CD4-positive, alpha-beta T cell (primary cell): ENCODE measurements at regions not wholly inside any gene's neighbourhood (a gene's known extent, or its start where the extent isn't known, plus 50 kb on each side); places are given as distances from the start of the nearest gene placed in this dataset.
"Not testable (repeated sequence)": the region's sequence is repeated elsewhere in the genome, so short reads cannot be mapped to it uniquely, and the experiment has no call there.

Source experiments
- ATAC-seq: fragments of 200-7000 bp; cut with Tn5 transposase; one replicate; pipeline ENCODE4 v1.10.0; 2022; ENCODE audit warnings: mild to moderate bottlenecking; ENCODE audit not compliant: poor library complexity
- CTCF ChIA-PET: fragments of 350-600 bp; sonication (Branson Sonifier 250); formaldehyde crosslinking; loops from one replicate; lab custom pipeline; 2021; ENCODE audit warnings: antibody characterized with exemption, inconsistent platforms; lab: Charles Lee
- POLR2A ChIA-PET: fragments of 350-600 bp; sonication (Branson Sonifier 250); formaldehyde crosslinking; loops from one replicate; lab custom pipeline; 2021; ENCODE audit warnings: antibody characterized with exemption, inconsistent platforms; lab: Charles Lee
- DNase-seq, 14 experiments: peaks; one replicate each; pipeline ENCODE4 v3.0.0-alpha.2; 2013 to 2020; ENCODE audit warnings: mixed read lengths in 2 of 14
- H3K27ac ChIP-seq, 2 donors: one replicate each; pipeline versions ENCODE4 v1.5.1 to v1.7.0; 2013; ENCODE audit warnings: low read length in 2 of 2, low read depth in 1 of 2, mild to moderate bottlenecking in 1 of 2
- H3K27me3 ChIP-seq, 2 experiments: 1 replicate in 1 of 2; 2 replicates in 1 of 2; pipeline versions ENCODE4 v1.6.1 to v1.7.0; 2013; ENCODE audit warnings: low read length in 2 of 2, control low read depth in 1 of 2, mild to moderate bottlenecking in 1 of 2, moderate library complexity in 1 of 2; ENCODE audit not compliant: insufficient read depth in 2 of 2, control insufficient read depth in 1 of 2
- H3K36me3 ChIP-seq: one replicate; pipeline ENCODE4 v1.6.1; 2013; ENCODE audit warnings: low read length, control low read depth; ENCODE audit not compliant: insufficient read depth
- H3K4me1 ChIP-seq: one replicate; pipeline ENCODE4 v1.6.1; 2013; ENCODE audit warnings: low read length, control low read depth; ENCODE audit not compliant: insufficient read depth
- H3K4me3 ChIP-seq: one replicate; pipeline ENCODE4 v1.5.1; 2013; ENCODE audit warnings: mild to moderate bottlenecking, low read length, moderate library complexity
- H3K9me3 ChIP-seq, 2 experiments: 1 replicate in 1 of 2; 2 replicates in 1 of 2; pipeline versions ENCODE4 v1.6.1 to v1.7.0; 2013; ENCODE audit warnings: low read length in 2 of 2, mild to moderate bottlenecking in 2 of 2, control low read depth in 1 of 2, moderate library complexity in 1 of 2; ENCODE audit not compliant: control insufficient read depth in 1 of 2, insufficient read depth in 1 of 2
- H3K27ac Mint-ChIP-seq: one replicate; pipeline ENCODE4 v1.8.0; 2020; ENCODE audit warnings: mixed read lengths
- H3K27me3 Mint-ChIP-seq: one replicate; pipeline ENCODE4 v1.8.0; 2021; ENCODE audit warnings: mixed read lengths
- H3K36me3 Mint-ChIP-seq: one replicate; pipeline ENCODE4 v1.8.0; 2021; ENCODE audit warnings: low read depth, mixed read lengths
- H3K4me1 Mint-ChIP-seq: one replicate; pipeline ENCODE4 v1.8.0; 2021; ENCODE audit warnings: low read depth, mixed read lengths
- H3K4me3 Mint-ChIP-seq: one replicate; pipeline ENCODE4 v1.8.0; 2020; ENCODE audit warnings: mild to moderate bottlenecking, mixed read lengths
- H3K9me3 Mint-ChIP-seq: one replicate; pipeline ENCODE4 v1.8.0; 2020; ENCODE audit warnings: mixed read lengths
- CTCF ChIP-seq: fragments of 200-600 bp; IDR thresholded peaks from one replicate; pipeline ENCODE4 v1.8.0; 2022; ENCODE audit warnings: antibody characterized with exemption, mild to moderate bottlenecking
- intact Hi-C, 2 experiments: fragments of 100-400 bp; cut with DNase I in 1 of 2; cut with micrococcal nuclease in 1 of 2; formaldehyde crosslinking; loops; one replicate each; pipeline versions ENCODE4 v1.15.1 to v1.9.0; 2023 to 2025; cut with DNase I, micrococcal nuclease

- H3K36me3 Mint-ChIP-seq: no peaks in the 10 kb centered on the region
- H3K4me3 Mint-ChIP-seq: no peak overlapping the region
- ChIA-PET POLR2A (no interaction called here), CTCF (no interaction called here)
- Histone ChIP-seq H3K9me3 (peaks cover 0 to 11% of the 10 kb centered on the region in 2 experiments), H3K36me3 (no peaks in the 10 kb centered on the region), H3K4me3 (no peak overlapping the region), H3K27me3 (no peaks in the 10 kb centered on the region), H3K4me1 (no peaks in the 10 kb centered on the region), H3K27ac (no peak overlapping the region)
- DNase-seq: no peak
- no peaks in the 10 kb centered on the region for H3K4me1 Mint-ChIP-seq
- H3K27me3 Mint-ChIP-seq: peaks cover 8% of the 10 kb centered on the region
- intact Hi-C loops: no loop called here
- no peak for TF ChIP-seq CTCF
- H3K27ac Mint-ChIP-seq: no peak overlapping the region
- no peak for ATAC-seq
- no peaks in the 10 kb centered on the region for H3K9me3 Mint-ChIP-seq
These were observed 580.9 kb downstream of the GLRX3 start for GRCh38 chr10:130717083-130717482.

GRCh38 chr10:130718744-130719447, 582.7 kb downstream of the GLRX3 start:
- DNase-seq, CTCF ChIA-PET, POLR2A ChIA-PET: not testable (repeated sequence)

GRCh38 chr10:130719448-130719752, 583.2 kb downstream of the GLRX3 start:
- Histone ChIP-seq H3K27ac (no peak overlapping the region), H3K4me3 (no peak overlapping the region), H3K4me1 (no peaks in the 10 kb centered on the region), H3K36me3 (no peaks in the 10 kb centered on the region), H3K9me3 (peaks cover 0 to 7% of the 10 kb centered on the region in 2 experiments), H3K27me3 (no peaks in the 10 kb centered on the region)
- intact Hi-C loops: no loop called here
- H3K9me3 Mint-ChIP-seq: no peaks in the 10 kb centered on the region
- no peak overlapping the region for H3K27ac Mint-ChIP-seq
- H3K27me3 Mint-ChIP-seq: no peaks in the 10 kb centered on the region
- no peak for DNase-seq
- no peaks in the 10 kb centered on the region for H3K4me1 Mint-ChIP-seq
- no peak for ATAC-seq
- no peak overlapping the region for H3K4me3 Mint-ChIP-seq
- TF ChIP-seq CTCF: no peak
- POLR2A ChIA-PET: no interaction called here
- CTCF ChIA-PET: no interaction called here
- H3K36me3 Mint-ChIP-seq: no peaks in the 10 kb centered on the region

More at GRCh38 chr10:130718744-130719447, 582.7 kb downstream of the GLRX3 start:
- H3K27me3 Mint-ChIP-seq, H3K9me3 ChIP-seq, H3K36me3 Mint-ChIP-seq, H3K36me3 ChIP-seq, H3K27ac Mint-ChIP-seq, H3K4me1 Mint-ChIP-seq, ATAC-seq, H3K4me3 Mint-ChIP-seq, H3K9me3 Mint-ChIP-seq, H3K27me3 ChIP-seq, intact Hi-C loops, H3K4me1 ChIP-seq, H3K27ac ChIP-seq, H3K4me3 ChIP-seq: not testable (repeated sequence)

GRCh38 chr10:130720235-130720634, 584.0 kb downstream of the GLRX3 start:
- Mint-ChIP-seq H3K27ac (no peak overlapping the region), H3K27me3 (no peaks in the 10 kb centered on the region)
- DNase-seq: no peak

More at GRCh38 chr10:130720235-130720634, 584.0 kb downstream of the GLRX3 start:
- Mint-ChIP-seq H3K9me3 (no peaks in the 10 kb centered on the region), H3K36me3 (no peaks in the 10 kb centered on the region), H3K4me1 (no peaks in the 10 kb centered on the region), H3K4me3 (no peak overlapping the region)
- Histone ChIP-seq H3K4me1 (no peaks in the 10 kb centered on the region), H3K27me3 (no peaks in the 10 kb centered on the region), H3K4me3 (no peak overlapping the region), H3K9me3 (peaks cover 0 to 7% of the 10 kb centered on the region in 2 experiments), H3K36me3 (no peaks in the 10 kb centered on the region), H3K27ac (no peak overlapping the region)
- TF ChIP-seq CTCF: no peak
- intact Hi-C loops: no loop called here
- no peak for ATAC-seq
- POLR2A ChIA-PET: no interaction called here
- CTCF ChIA-PET: no interaction called here
